NCI-H524 treated with DMSO at 0.1 percent for 48 hours (cell line): ENCODE measurements at regions not wholly inside any gene's neighbourhood (a gene's known extent, or its start where the extent isn't known, plus 50 kb on each side); places are given as distances from the start of the nearest gene placed in this dataset.
"Not testable (repeated sequence)": the region's sequence is repeated elsewhere in the genome, so short reads cannot be mapped to it uniquely, and the experiment has no call there.

Experiments used
- DNase-seq: peaks from one replicate; lab custom pipeline; 2025; lab: John Stamatoyannopoulos, UW

DNA sequence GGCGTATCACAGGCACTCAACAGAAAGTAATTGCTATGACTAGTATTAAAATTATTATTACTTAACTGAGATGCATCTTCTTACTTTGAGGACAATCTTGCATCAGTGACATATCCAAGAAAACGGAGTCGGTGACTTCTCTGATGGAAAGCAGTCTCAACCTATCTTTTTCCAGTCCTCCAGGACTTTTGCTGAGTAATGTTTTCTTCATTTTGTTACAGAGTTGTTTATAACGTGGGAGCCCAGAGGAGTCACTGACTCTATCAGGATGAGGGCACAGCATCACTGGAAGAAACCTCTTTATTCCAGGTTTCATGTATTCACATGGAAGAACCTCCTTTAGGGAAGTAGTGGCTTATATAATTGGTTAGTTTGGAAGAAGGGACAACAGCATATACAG is 51.5 kb upstream of the MELK start:
- DNase-seq = no peak

DNA sequence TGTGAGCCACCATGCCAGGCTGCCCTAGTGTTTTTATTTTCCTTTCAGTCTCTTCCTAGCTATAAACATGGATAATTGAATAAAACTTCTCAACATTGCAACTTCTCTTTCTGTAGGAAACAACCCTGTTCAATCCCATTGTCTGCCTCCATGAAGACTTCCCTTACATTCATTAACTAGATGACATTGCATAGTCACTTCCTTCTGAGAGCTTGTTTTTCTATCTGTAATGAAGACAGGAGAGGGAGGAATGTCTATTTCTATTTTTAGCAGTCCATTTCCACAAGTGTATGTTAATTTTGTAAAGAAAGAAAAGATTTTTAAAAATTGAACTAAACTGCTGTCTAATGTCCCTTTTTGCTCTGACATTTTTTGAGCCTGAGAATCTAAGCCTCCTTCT is 55.6 kb upstream of the MELK start:
- DNase-seq = no peak

DNA sequence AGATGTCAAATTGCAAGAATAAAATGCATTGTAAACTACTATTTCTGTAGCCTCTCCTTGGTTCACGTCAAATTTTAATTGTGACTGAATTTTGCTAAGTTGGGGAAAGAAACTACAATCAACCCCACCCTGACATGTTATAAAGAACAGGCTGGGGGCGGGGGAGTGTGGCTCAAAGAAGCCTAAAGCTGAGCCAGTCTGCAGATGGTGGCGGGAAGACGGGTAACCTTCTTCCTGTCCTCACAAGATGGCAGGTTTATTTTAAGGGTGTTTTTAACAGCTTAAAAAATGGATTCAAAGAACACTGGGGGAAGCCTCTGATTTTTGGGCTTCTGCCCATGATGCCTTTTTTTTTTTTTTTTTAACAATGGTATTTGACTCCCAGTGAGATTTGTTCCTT is 68.5 kb upstream of the MELK start:
- DNase-seq = no peak

DNA sequence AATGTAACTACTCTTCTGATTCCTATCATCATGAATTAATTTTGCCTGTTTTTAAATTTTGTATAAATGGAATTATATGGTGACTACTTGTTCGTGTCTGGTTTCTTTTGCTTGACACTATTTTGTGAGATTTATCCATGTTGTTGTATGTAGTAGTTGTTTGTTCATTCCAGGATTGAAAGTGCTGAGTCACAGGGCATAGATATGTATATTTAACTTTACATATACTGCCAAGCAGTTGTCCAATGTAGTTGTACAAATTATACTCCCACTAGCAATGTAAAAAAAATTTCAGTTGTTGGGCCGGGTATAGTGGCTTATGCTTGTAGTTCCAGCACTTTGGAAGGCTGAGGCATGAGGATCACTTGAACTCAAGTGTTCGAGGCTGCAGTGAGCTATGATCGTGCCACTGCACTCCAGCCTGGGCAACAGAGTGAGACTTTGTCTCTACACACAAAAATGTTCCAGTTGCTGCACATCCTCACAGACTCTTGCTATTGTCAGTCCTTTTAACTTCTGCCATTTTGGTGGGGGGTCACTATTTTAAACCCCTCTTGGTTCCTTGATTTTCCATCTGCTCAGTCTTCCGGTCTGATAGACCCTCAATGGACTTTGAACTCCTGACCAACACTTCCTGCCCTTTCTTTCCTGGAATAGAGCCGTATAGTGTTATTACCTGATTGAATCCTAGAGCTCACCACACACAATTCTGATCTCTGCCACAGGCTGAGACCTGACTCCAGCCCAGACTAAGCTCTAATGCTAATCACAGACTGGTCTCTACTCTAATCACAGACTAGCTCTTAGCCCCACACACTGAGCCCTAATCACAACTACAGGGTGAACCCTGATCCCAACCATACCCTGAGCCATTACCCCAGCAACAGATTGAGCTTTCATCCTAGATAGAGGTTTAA is 69.3 kb upstream of the MELK start:
- DNase-seq = no peak

DNA sequence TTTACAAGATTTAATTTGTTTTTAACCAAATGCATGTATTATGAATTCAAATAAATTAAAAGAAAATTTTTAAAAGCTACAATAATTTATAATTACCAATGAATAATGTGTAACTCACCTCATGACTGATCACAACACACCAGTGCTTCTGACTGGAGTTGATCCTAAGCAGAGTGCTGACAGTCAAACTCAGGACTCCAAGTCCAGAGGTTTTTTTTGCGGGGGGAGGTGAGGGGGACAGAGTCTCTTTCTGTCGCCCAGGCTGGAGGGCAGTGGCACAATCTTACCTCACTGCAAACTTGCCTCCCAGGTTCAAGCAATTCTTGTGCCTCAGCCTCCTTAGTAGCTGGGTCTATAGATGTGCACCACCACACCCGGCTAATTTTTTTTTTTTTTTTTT is 71.0 kb upstream of the MELK start:
- no peak for DNase-seq

DNA sequence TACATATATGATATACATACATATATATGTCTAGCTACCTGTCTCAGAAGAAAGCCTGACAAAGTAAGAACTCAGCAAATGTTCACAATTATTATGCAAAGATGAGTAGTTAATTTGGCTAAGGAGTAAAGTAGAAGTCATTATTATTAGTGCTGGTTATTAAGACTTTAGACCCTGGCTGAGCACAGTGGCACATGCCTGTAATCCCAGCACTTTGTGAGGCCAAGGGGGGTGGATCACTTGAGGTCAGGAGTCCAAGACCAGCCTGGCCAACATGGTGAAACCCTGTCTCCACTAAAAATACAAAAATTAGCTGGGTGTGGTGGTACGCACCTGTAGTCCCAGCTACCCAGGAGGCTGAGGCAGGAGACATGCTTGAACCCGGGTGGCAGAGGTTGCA is 71.8 kb upstream of the MELK start:
- DNase-seq = not testable (repeated sequence)

DNA sequence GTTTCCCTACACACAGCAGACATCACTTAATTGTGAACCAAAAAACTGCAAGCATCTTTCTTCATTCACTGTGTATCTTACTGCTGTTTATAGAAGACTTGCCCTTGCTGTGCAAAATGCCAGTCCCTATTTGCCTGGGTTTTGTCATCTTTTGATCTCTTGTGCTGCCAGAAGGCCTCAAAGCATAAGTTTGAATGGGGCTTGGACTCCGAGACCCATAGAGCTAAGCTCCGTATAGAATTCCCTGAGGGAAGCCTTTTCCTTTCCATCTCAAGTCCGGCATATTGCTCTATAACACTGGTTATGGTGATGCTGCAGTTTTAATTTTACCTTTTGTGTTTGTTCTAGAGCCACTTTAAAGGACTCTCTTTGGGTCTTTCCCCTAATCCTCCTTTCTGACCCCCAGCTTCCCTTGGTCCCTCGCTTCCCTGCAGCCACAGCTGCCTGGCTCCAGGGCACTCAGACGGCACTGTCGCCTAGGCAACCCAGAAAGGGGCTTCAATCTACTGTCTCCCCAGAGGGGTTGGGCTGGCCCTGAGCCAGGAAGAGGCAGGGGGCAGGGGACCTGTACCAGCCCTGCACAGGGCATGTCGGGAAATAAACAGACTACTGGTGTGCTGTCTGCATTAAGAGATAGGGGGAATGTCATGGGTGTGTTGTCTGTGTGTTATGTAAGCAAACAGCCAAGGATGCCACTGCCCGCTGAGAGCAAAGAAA is 73.4 kb upstream of the MELK start:
- DNase-seq = peak; percentile 52

DNA sequence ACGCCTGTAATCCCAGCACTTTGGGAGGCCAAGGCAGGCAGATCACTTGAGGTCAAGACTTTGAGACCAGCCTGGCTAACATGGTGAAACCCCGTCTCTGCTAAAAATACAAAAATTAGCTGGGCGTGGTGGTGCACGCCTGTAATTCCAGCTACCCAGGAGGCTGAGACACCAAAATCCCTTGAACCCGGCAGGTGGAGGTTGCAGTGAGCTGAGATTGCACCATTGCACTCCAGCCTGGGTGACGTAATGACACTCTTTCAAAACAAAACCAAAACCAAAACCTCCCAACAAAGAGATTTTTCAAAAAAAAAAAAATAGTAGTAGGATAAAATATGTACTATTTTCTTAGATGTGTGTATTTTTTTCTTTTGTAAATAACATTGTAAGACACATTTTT is 79.1 kb upstream of the MELK start:
- not testable (repeated sequence) for DNase-seq

DNA sequence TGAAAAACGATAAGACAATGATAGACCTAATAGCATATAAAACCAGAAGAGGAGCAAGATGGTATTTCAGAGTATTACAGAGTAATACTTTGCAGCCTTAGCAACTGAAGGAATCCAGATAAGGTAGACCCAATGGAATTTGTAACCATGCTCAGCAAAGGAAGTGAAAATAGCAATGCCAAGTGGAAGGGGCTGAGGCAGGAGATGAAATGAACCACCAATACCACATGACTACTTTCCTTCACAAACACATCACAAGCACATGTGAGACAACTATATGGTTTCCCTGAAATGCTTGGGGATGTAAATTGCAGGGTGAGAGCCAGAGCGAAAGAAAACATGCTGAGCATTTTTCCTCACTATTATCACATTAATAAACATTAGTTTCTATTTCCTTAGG is 79.8 kb upstream of the MELK start:
- DNase-seq = no peak

DNA sequence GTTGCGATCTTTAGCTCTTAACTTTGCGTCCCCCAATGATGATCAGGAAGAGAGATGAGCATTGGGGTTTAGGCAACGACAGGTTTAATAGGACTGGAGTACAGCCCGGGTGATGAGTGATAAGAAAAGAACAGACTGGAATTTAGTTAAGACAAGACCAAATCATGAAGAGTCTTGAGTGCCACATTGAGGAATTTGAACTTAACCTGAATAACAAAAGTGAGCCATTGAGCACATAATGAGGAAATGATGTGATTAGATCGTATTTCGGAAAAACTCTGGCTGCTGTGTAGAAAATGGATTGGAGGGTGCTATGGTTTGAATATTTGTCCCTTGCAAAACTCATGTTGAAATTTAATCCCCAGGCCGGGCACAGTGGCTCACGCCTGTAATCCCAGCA is 83.2 kb upstream of the MELK start:
- no peak for DNase-seq

DNA sequence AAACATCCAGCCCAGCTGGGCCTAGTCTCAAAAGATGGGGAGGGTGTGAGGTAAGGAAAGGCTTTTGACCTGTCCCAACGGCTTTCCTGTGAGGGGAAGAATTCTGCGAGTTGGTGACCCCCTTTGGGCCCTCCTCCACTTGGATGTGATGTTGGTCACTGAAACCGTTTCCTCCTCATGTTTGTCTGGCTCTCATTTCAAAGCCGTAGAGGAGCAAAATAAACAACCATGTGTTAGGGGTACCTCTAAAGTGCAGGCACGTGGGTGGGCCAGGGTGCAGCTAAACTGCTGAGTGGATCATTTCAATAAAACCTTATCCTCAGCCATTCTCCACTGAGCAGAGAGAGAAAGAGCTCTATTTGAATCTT is 84.3 kb upstream of the MELK start:
- no peak for DNase-seq

DNA sequence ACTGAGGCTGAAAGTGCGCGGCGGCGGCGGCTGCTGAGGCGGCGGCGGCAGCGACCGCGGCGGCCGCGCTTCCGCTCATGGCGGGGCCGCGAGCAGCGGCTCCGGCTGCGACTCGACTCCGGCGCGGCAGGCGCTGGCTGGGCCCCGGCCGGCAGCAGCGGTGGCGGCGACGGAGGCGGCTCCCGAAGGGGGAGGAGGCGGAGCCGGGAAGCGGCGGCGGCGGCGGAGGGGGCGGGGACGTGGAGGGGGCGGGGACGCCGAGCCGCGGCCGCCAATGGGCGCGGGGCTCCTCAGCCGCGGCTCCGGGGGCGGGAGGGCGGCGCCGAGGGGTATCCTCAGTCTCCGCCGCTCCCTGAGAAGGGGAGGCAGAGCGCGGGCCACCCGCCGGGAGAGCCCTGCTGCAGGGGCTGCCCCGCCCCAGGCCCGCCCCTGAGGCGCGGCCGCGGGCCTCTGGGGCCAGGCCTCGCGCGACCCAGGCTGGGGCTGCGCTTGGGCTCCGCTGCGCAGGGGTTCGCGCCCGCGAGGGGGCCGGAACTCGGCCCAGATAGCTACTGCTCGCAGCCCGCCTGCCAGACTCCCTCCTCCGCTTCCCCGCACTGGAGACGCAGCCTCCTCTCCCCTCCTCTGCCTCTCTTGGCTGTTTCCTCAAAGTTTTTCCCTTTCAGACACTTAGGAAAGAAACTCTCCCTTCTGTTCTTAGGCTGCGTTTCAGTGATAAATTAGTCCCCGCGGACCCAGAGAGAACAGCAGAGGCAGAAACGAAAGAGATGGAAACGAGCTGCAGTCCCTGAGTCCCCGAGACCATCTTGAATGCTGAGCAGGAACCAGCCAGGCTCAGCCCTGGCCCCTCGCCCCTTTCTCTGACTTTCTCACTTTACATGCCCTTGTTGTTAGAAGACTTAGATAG is 85.0 kb upstream of the MELK start:
- peak; percentile 4 for DNase-seq

DNA sequence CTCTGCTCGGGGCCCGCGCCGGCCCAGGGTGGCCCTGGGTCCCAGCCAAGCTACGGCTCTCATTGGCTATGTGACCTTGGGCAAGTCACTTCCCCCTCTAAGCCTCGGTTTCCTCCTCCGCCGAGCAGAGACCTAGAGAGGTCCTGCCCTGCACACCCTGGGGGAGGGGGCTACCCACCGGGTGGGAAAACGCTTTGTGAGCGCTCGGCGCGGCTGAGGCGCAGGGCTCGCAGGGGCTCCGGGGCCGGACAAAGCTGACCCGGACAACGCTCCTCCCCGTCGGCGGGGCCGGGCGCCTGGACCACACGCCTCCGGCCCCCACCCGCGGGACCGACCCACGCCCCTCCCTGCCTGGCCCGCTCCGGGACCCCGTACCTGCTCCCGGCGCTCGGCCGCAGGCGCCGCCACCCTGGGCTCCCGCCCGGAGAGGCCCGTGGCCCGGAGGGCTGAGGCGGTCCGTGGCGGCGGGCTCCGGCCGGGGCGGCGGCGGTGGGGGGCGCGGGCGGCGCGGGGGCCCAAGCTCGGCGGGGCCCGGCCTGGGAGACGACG is 85.7 kb upstream of the MELK start:
- no peak for DNase-seq

DNA sequence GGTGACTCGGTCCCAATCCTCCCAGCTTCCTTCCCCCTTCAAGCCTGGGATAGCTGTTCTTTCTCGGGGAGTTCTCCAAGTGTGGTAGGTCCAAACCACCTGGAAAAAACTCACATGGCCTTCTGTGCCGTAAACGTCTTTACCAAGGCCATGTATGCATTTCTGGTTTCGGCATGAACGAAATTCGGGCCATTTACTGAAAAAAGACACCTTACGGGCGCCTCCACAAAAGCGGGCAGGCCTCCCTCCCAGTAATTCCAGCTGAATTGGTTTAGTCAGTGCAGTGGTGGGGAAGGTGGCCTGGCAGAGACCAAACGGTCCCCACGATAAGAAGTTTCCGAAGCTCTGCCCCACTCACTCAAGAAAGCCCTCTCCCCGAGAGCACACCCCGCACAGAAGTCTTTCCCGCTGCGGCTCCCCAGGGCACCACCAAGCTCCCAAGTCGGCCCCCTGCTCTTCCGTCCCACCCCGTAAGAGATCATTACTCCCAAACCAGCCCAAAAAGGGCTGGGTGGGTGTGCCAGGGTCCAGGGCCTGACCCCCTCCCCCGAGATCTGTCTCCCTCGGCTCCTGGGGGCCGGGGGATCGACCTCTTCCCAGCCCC is 86.3 kb upstream of the MELK start:
- DNase-seq = no peak

DNA sequence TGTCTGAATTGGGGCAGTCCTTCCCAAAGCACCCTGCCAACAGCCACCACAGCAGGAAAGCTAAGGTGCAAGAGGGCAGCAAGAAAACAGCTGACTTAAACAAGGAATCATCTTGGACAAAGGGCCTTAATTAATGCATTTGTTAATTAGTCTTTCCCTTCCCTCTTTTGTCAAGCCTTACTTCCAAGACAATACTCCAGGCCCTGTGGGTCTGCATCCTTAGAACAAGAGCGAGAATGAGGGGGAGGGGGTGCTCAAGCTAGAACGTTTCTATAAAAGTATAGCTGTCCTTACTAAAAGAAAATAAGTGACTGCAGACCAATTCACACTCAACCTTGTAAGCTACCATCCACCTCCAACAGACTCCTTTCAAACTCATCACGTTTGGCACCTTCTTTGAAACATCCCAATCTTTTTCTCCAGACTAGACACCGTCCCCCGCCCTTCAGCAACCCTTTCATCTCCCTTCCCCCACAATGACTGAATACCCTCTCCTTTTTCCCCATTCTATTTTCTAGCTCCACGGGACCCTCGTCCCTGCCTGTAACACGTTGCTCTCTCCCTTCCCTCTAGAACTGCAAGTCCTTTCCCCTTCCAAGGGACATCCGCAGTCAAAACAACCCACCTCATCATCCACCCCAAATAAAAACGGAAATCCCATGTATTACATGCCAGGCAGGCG is 85.7 kb upstream of the RNF38 start:
- no peak for DNase-seq

DNA sequence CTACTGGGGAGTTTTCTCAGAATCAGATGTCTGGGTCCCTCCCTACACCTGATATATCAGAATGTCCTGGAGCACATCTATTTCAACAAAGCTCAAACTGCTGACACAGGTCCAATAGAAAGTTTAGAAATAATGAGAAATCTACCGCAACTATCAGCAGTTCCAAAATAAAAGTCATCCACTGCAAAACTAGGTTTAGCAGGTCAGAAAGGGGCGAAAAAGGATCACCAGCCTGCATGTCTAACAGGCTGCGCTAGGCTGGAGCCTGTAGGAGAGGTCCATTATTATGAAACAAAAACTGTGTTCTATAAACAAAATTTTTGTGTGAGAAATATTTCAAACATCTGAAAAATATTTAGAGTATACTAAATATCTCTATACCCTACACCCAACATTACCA is 84.1 kb upstream of the RNF38 start:
- DNase-seq = no peak

DNA sequence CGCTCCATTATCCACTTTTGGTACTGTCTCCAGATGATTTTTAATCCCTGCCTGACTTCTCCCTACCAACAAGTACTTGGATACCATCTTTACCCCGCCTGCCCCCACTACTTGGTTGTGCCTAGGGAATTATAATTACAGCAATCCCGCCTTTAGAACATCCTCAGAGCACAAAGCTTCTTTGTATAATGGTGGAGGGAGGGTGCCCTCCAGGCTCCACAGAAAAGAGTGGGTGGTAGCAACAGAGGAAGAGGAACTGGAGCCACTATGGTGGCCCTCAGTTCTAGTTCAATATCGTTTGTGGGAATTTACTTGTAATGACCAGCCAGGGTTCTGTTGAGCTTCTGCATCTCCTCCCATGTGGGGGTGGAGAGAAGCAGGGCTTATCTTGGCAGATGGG is 79.0 kb upstream of the RNF38 start:
- peak; percentile 10 for DNase-seq

DNA sequence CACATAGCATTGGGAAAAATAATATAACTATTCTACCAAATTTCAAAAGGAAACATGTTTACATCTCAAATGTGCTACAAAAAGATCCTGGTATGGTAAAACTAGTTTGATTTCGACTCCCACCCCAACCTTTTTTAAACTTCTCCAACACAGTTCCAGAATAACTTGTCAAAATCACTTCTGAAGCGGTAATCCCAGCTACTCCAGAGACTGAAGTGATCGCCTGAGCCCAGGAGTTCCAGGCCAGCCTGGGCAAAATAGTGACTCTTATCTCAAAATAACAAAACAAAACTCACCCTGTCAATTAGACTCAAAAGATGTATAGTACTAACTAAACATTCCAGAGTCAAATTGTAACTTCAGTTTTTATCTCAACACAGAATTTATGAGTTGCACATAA is 71.3 kb upstream of the RNF38 start:
- no peak for DNase-seq

DNA sequence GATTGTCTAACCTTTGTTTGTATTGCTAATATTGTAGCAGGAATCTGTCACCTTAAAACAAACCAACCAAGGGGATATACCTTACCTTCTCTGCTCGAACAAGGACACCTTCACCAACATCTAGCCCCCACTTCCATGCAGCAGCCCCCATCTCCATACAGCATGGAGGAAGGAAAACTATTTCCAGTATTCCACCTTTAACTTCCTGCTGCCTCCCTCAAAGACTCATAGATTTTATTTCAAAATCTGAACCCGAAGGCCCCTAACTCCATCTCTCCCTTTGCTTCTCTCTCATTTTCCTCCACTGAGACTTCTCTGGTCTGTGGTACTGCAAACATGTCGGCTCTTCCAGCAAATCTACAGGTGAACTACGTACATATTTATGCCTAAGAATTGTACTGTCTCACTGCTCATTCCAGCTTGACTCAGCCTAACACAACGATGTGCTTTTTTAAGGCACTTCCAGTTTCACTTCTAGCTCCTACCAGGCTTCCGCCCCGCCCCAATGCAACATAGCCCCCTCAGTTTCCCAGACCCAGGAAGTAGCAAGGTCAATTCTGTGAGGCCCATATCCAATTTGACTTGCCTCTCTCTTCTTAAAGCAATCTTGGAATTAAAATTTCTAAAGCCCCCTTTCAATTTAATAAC is 70.7 kb upstream of the RNF38 start:
- no peak for DNase-seq

DNA sequence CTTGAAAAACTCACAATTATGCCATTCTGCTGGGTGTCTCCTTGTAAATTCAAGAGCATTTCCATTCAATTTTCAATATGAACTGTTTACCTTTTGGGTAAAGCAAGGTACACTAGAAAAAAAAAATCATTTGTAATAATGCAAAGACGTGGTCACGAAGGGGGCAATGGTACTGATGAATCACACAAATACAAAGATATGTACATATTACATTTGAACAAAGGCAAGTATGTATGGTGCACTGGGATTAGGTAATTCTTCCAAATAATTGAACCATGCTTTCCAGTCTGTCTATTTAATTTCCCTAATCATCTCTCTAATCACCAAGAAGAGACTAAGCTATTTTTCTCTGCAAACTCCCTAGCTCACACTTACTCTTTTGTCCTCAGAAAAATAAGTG is 63.4 kb upstream of the RNF38 start:
- no peak for DNase-seq

DNA sequence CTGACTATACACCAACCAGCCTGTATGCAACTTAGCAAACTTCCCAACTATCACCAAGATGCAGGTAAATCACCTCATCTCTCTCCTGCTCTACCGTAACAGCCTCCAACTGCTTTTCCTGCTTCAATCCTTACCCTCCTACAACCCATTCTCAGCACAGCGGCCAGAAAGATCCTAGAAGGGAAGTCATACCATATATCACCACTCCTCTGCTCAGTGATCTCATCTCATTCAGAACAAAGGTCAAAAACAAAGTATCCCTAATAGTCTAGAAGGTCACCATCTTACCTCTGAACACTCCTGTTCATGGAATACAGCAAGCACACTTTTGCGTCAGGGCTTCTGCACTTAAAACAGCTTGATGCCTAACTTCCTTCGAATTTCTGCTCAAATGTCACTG is 62.2 kb upstream of the RNF38 start:
- DNase-seq = no peak
